HEK293 (cell line): ENCODE measurements at regions not wholly inside any gene's neighbourhood (a gene's known extent, or its start where the extent isn't known, plus 50 kb on each side); places are given as distances from the start of the nearest gene placed in this dataset.

ENCODE experiments used
- CTCF ChIA-PET: fragments of 350-600 bp; formaldehyde crosslinking; extraction: SDS; loops from one replicate; lab custom pipeline; 2021; ENCODE audit warnings: antibody characterized with exemption; lab: Yijun Ruan, JAX
- POLR2A ChIA-PET: fragments of 300-600 bp; formaldehyde crosslinking; extraction: SDS; loops from one replicate; lab custom pipeline; 2020; ENCODE audit warnings: antibody characterized with exemption, inconsistent platforms; lab: Yijun Ruan, JAX
- H3K27ac ChIP-seq: fragments of 200-500 bp; sonication (Bioruptor generic); 2 replicates; pipeline ENCODE4 v1.5.1; 2014; ENCODE audit warnings: low read depth, low read length, control low read depth, inconsistent platforms; ENCODE audit errors: extremely low read depth
- H3K36me3 ChIP-seq, 2 experiments: fragments of 200-500 bp in 1 of 2; sonication (Bioruptor generic) in 1 of 2; 1 replicate in 1 of 2; 2 replicates in 1 of 2; pipeline ENCODE4 v1.5.1; 2014 to 2017; ENCODE audit warnings: inconsistent platforms in 2 of 2, low read length in 2 of 2; ENCODE audit not compliant: control insufficient read depth in 2 of 2, insufficient read depth in 1 of 2
- H3K4me1 ChIP-seq: fragments of 200-500 bp; sonication (Bioruptor generic); 2 replicates; pipeline ENCODE4 v1.5.1; 2014; ENCODE audit warnings: mild to moderate bottlenecking, low read length, inconsistent platforms; ENCODE audit not compliant: control insufficient read depth, insufficient read depth
- H3K4me3 ChIP-seq: 2 replicates; pipeline ENCODE4 v1.5.1; 2011; ENCODE audit warnings: low read depth, mild to moderate bottlenecking, control low read depth, low read length, moderate library complexity
- H3K9me3 ChIP-seq: fragments of 200-500 bp; sonication (Bioruptor generic); 2 replicates; pipeline ENCODE4 v1.5.1; 2014; ENCODE audit warnings: low read depth, low read length, inconsistent platforms; ENCODE audit not compliant: control insufficient read depth, insufficient read depth
- PBX3 ChIP-seq: sonication (generic); formaldehyde crosslinking; IDR thresholded peaks from 2 replicates; pipeline ENCODE4 v1.8.1; 2022; ENCODE audit warnings: mild to moderate bottlenecking, moderate library complexity, missing genetic modification reagents
- PRDM2 ChIP-seq: fragments of 450-650 bp; formaldehyde crosslinking; IDR thresholded peaks from 2 replicates; pipeline ENCODE4 v1.5.1; 2016; ENCODE audit warnings: missing biosample characterization, missing genetic modification characterization, borderline replicate concordance
- ZBTB20 ChIP-seq: fragments of 450-650 bp; formaldehyde crosslinking; IDR thresholded peaks from 2 replicates; pipeline ENCODE4 v1.5.1; 2016; ENCODE audit warnings: missing biosample characterization, missing genetic modification characterization
- ZBTB21 ChIP-seq: fragments of 450-650 bp; formaldehyde crosslinking; IDR thresholded peaks from 2 replicates; pipeline ENCODE4 v1.5.1; 2017; ENCODE audit warnings: missing biosample characterization, missing genetic modification characterization
- ZBTB7A ChIP-seq: fragments of 450-650 bp; formaldehyde crosslinking; IDR thresholded peaks from 2 replicates; pipeline ENCODE4 v1.5.1; 2016; ENCODE audit warnings: low read depth, missing biosample characterization, missing genetic modification characterization
- ZNF10 ChIP-seq: fragments of 450-650 bp; formaldehyde crosslinking; IDR thresholded peaks from 2 replicates; pipeline ENCODE4 v1.5.1; 2017; ENCODE audit warnings: missing biosample characterization, missing genetic modification characterization
- ZNF112 ChIP-seq: fragments of 450-650 bp; formaldehyde crosslinking; IDR thresholded peaks from 2 replicates; pipeline ENCODE4 v1.5.0; 2017; ENCODE audit warnings: missing biosample characterization, missing genetic modification characterization
- ZNF133 ChIP-seq: fragments of 450-650 bp; formaldehyde crosslinking; IDR thresholded peaks from 2 replicates; pipeline ENCODE4 v1.5.1; 2016; ENCODE audit warnings: missing biosample characterization, missing genetic modification characterization
- ZNF140 ChIP-seq: fragments of 450-650 bp; formaldehyde crosslinking; IDR thresholded peaks from 2 replicates; pipeline ENCODE4 v1.5.1; 2016; ENCODE audit warnings: missing biosample characterization, missing genetic modification characterization
- ZNF19 ChIP-seq: fragments of 450-650 bp; formaldehyde crosslinking; IDR thresholded peaks from 2 replicates; pipeline ENCODE4; 2016; ENCODE audit warnings: missing biosample characterization, missing genetic modification characterization, low read depth
- ZNF707 ChIP-seq: fragments of 450-650 bp; formaldehyde crosslinking; IDR thresholded peaks from 2 replicates; pipeline ENCODE4 v1.5.1; 2016; ENCODE audit warnings: missing biosample characterization, missing genetic modification characterization
- ZNF776 ChIP-seq: fragments of 450-650 bp; formaldehyde crosslinking; IDR thresholded peaks from 2 replicates; pipeline ENCODE4 v1.5.0; 2017; ENCODE audit warnings: missing biosample characterization, missing genetic modification characterization, borderline replicate concordance
- ZNF785 ChIP-seq: fragments of 450-650 bp; formaldehyde crosslinking; IDR thresholded peaks from 2 replicates; pipeline ENCODE4 v1.5.1; 2016; ENCODE audit warnings: missing biosample characterization, missing genetic modification characterization
- ZNF837 ChIP-seq: fragments of 450-650 bp; formaldehyde crosslinking; IDR thresholded peaks from 2 replicates; pipeline ENCODE4 v1.5.1; 2016; ENCODE audit warnings: missing biosample characterization, missing genetic modification characterization
- TF ChIP-seq, protein P1 (sequence below): fragments of 450-650 bp; formaldehyde crosslinking; IDR thresholded peaks from 2 replicates; pipeline ENCODE4 v1.5.1; 2016; ENCODE audit warnings: missing biosample characterization, missing genetic modification characterization
- TF ChIP-seq, protein P2 (sequence below): fragments of 450-650 bp; formaldehyde crosslinking; IDR thresholded peaks from 2 replicates; pipeline ENCODE4 v1.5.1; 2017; ENCODE audit warnings: missing biosample characterization, missing genetic modification characterization
- TF ChIP-seq, protein P3 (sequence below): fragments of 450-650 bp; formaldehyde crosslinking; IDR thresholded peaks from 2 replicates; pipeline ENCODE4 v1.5.1; 2016; ENCODE audit warnings: missing biosample characterization, missing genetic modification characterization

- ChIA-PET CTCF (no interaction called here), POLR2A (no interaction called here)
- Histone ChIP-seq H3K4me3 (no peak overlapping the region), H3K4me1 (no peaks in the 10 kb centered on the region), H3K36me3 (no peaks in the 10 kb centered on the region), H3K27ac (no peak overlapping the region), H3K9me3 (no peaks in the 10 kb centered on the region)
- TF ChIP-seq, protein P1, sequence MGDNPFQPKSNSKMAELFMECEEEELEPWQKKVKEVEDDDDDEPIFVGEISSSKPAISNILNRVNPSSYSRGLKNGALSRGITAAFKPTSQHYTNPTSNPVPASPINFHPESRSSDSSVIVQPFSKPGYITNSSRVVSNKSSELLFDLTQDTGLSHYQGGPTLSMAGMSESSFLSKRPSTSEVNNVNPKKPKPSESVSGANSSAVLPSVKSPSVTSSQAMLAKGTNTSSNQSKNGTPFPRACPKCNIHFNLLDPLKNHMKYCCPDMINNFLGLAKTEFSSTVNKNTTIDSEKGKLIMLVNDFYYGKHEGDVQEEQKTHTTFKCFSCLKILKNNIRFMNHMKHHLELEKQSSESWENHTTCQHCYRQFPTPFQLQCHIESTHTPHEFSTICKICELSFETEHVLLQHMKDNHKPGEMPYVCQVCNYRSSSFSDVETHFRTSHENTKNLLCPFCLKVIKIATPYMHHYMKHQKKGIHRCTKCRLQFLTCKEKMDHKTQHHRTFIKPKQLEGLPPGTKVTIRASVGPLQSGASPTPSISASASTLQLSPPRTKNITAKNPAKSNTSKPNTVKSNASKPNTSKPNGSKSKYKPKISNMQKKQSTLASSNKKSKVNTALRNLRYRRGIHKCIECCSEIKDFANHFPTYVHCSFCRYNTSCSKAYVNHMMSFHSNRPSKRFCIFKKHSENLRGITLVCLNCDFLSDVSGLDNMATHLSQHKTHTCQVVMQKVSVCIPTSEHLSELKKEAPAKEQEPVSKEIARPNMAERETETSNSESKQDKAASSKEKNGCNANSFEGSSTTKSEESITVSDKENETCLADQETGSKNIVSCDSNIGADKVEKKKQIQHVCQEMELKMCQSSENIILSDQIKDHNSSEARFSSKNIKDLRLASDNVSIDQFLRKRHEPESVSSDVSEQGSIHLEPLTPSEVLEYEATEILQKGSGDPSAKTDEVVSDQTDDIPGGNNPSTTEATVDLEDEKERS (tag by site-specific recombination): no peak
- no peak for TF ChIP-seq ZNF133
Observed at GRCh38 chr13:72657379-72657778, 70.0 kb downstream of the MZT1 start.

GRCh38 chr13:72656357-72656756 is 71.1 kb downstream of the MZT1 start:
- ChIA-PET POLR2A (no interaction called here), CTCF (no interaction called here)
- Histone ChIP-seq H3K36me3 (no peaks in the 10 kb centered on the region), H3K9me3 (no peaks in the 10 kb centered on the region), H3K27ac (no peak overlapping the region), H3K4me3 (no peak overlapping the region), H3K4me1 (no peaks in the 10 kb centered on the region)
- TF ChIP-seq PRDM2 (tag by site-specific recombination) (no peak), ZNF19 (tag by site-specific recombination) (no peak), ZNF837 (tag by site-specific recombination) (no peak), ZNF10 (tag by site-specific recombination) (peak; percentile 94)

DNA sequence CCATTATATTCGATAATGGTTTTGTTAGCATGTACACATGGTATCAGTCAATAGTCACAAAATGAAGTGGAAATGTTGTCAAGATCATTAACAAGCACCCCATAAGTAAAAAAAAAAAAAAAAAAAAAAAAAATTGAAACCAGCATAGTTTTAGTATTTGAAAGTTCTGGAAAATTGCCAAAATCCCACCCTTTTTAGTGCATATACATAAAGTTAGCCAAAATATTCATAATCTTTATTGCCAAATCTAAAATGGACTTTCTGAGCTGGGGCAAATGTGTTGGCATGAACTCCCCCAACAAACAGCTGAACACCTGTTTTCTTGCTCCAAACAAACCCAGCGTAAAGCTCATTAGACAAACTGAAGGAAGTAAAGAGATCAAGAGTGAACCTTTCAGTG is 73.9 kb downstream of the MZT1 start:
- CTCF ChIA-PET: interaction anchor here (1.6 kb wide), 1 partner anchor 11 kb away, joined by 6 read pairs; no protein-coding TSS in a partner anchor
- H3K36me3 ChIP-seq: no peaks in the 10 kb centered on the region
- no peak overlapping the region for H3K27ac ChIP-seq
- no peaks in the 10 kb centered on the region for H3K4me1 ChIP-seq
- POLR2A ChIA-PET: no interaction called here
- no peaks in the 10 kb centered on the region for H3K9me3 ChIP-seq
- no peak overlapping the region for H3K4me3 ChIP-seq
- TF ChIP-seq, protein P2, sequence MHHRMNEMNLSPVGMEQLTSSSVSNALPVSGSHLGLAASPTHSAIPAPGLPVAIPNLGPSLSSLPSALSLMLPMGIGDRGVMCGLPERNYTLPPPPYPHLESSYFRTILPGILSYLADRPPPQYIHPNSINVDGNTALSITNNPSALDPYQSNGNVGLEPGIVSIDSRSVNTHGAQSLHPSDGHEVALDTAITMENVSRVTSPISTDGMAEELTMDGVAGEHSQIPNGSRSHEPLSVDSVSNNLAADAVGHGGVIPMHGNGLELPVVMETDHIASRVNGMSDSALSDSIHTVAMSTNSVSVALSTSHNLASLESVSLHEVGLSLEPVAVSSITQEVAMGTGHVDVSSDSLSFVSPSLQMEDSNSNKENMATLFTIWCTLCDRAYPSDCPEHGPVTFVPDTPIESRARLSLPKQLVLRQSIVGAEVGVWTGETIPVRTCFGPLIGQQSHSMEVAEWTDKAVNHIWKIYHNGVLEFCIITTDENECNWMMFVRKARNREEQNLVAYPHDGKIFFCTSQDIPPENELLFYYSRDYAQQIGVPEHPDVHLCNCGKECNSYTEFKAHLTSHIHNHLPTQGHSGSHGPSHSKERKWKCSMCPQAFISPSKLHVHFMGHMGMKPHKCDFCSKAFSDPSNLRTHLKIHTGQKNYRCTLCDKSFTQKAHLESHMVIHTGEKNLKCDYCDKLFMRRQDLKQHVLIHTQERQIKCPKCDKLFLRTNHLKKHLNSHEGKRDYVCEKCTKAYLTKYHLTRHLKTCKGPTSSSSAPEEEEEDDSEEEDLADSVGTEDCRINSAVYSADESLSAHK (tag by site-specific recombination): no peak
- TF ChIP-seq PBX3 (CRISPR knock-in tag): no peak
- no peak for TF ChIP-seq ZNF140 (tag by site-specific recombination)
- no peak for TF ChIP-seq ZNF707
- no peak for TF ChIP-seq ZNF112 (tag by site-specific recombination)
- no peak for TF ChIP-seq ZBTB20 (tag by site-specific recombination)
- TF ChIP-seq ZBTB21 (tag by site-specific recombination): no peak
- no peak for TF ChIP-seq ZBTB7A (tag by site-specific recombination)
- TF ChIP-seq, protein P3, sequence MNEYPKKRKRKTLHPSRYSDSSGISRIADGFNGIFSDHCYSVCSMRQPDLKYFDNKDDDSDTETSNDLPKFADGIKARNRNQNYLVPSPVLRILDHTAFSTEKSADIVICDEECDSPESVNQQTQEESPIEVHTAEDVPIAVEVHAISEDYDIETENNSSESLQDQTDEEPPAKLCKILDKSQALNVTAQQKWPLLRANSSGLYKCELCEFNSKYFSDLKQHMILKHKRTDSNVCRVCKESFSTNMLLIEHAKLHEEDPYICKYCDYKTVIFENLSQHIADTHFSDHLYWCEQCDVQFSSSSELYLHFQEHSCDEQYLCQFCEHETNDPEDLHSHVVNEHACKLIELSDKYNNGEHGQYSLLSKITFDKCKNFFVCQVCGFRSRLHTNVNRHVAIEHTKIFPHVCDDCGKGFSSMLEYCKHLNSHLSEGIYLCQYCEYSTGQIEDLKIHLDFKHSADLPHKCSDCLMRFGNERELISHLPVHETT (tag by site-specific recombination): no peak
- TF ChIP-seq ZNF785 (tag by site-specific recombination): no peak
- TF ChIP-seq ZNF10 (tag by site-specific recombination): no peak
- TF ChIP-seq ZNF776 (tag by site-specific recombination): no peak
